Mesenchymal stem cell (in vitro differentiated cells and primary cell): ENCODE measurements at regions not wholly inside any gene's neighbourhood (a gene's known extent, or its start where the extent isn't known, plus 50 kb on each side); places are given as distances from the start of the nearest gene placed in this dataset.

Source experiments
- DNase-seq: peaks from one replicate; pipeline ENCODE4 v3.0.0-alpha.2; 2013
- H2AFZ ChIP-seq: one replicate; pipeline ENCODE4 v1.6.1; 2013; ENCODE audit warnings: low read depth, mild to moderate bottlenecking, control low read depth, inconsistent platforms, low read length, moderate library complexity
- H2AK5ac ChIP-seq: 2 replicates; pipeline ENCODE4 v1.6.1; 2013; ENCODE audit warnings: low read length, moderate library complexity, mild to moderate bottlenecking, inconsistent platforms; ENCODE audit not compliant: severe bottlenecking
- H2BK120ac ChIP-seq: one replicate; pipeline ENCODE4 v1.6.1; 2013; ENCODE audit warnings: low read depth, mild to moderate bottlenecking, inconsistent platforms, low read length, moderate library complexity
- H2BK12ac ChIP-seq, 2 experiments: one replicate each; pipeline ENCODE4 v1.6.1; 2013; ENCODE audit warnings: inconsistent platforms in 2 of 2, low read length in 2 of 2, mild to moderate bottlenecking in 2 of 2, moderate library complexity in 2 of 2, control low read depth in 1 of 2
- H2BK15ac ChIP-seq: one replicate; pipeline ENCODE4 v1.6.1; 2013; ENCODE audit warnings: mild to moderate bottlenecking, low read depth, inconsistent platforms; ENCODE audit not compliant: poor library complexity, severe bottlenecking
- H2BK5ac ChIP-seq: 2 replicates; pipeline ENCODE4 v1.6.1; 2013; ENCODE audit warnings: low read depth, mild to moderate bottlenecking, low read length, control low read depth, inconsistent platforms; ENCODE audit not compliant: poor library complexity, severe bottlenecking
- H3K14ac ChIP-seq, 2 experiments: one replicate each; pipeline ENCODE4 v1.6.1; 2013; ENCODE audit warnings: inconsistent platforms in 2 of 2, low read length in 2 of 2, control low read depth in 1 of 2, mild to moderate bottlenecking in 1 of 2, moderate library complexity in 1 of 2
- H3K18ac ChIP-seq, 2 experiments: one replicate each; pipeline ENCODE4 v1.6.1; 2013; ENCODE audit warnings: inconsistent platforms in 2 of 2, low read length in 2 of 2, control low read depth in 1 of 2, low read depth in 1 of 2, mild to moderate bottlenecking in 1 of 2
- H3K23ac ChIP-seq, 2 experiments: one replicate each; pipeline ENCODE4 v1.6.1; 2013; ENCODE audit warnings: inconsistent platforms in 2 of 2, low read length in 2 of 2, mild to moderate bottlenecking in 2 of 2, moderate library complexity in 2 of 2, control low read depth in 1 of 2
- H3K27ac ChIP-seq: 2 replicates; pipeline ENCODE4 v1.5.1; 2013; ENCODE audit warnings: mild to moderate bottlenecking, moderate library complexity, low read length, control low read depth, inconsistent platforms; ENCODE audit not compliant: poor library complexity, severe bottlenecking
- H3K27me3 ChIP-seq, 2 experiments: 2 replicates each; pipeline versions ENCODE4 v1.6.1 to v1.7.0; 2013; ENCODE audit warnings: low read length in 2 of 2, mild to moderate bottlenecking in 2 of 2, moderate library complexity in 2 of 2, control low read depth in 1 of 2, inconsistent platforms in 1 of 2; ENCODE audit not compliant: control insufficient read depth in 1 of 2, insufficient read depth in 1 of 2
- H3K36me3 ChIP-seq, 2 experiments: 2 replicates each; pipeline versions ENCODE4 v1.6.1 to v1.7.0; 2013; ENCODE audit warnings: low read length in 2 of 2, control low read depth in 1 of 2, inconsistent platforms in 1 of 2, low read depth in 1 of 2, mild to moderate bottlenecking in 1 of 2; ENCODE audit not compliant: insufficient read depth in 2 of 2, control insufficient read depth in 1 of 2
- H3K4ac ChIP-seq, 2 experiments: one replicate each; pipeline ENCODE4 v1.6.1; 2013; ENCODE audit warnings: inconsistent platforms in 2 of 2, low read length in 2 of 2, mild to moderate bottlenecking in 2 of 2, moderate library complexity in 2 of 2, control low read depth in 1 of 2, low read depth in 1 of 2
- H3K4me1 ChIP-seq: 2 replicates; pipeline ENCODE4 v1.6.1; 2013; ENCODE audit warnings: low read depth, low read length, control low read depth; ENCODE audit not compliant: control insufficient read depth, insufficient read depth
- H3K4me2 ChIP-seq: 2 replicates; pipeline ENCODE4 v1.6.1; 2013; ENCODE audit warnings: low read length, mild to moderate bottlenecking, inconsistent platforms; ENCODE audit not compliant: poor library complexity, severe bottlenecking
- H3K4me3 ChIP-seq, 2 experiments: 2 replicates each; pipeline versions ENCODE4 v1.5.1 to v1.7.0; 2013; ENCODE audit warnings: low read length in 2 of 2, mild to moderate bottlenecking in 2 of 2, control low read depth in 1 of 2, low read depth in 1 of 2; ENCODE audit not compliant: insufficient read depth in 1 of 2
- H3K79me1 ChIP-seq: replicated peaks from 2 replicates; pipeline ENCODE4 v1.6.1; 2013; ENCODE audit warnings: mild to moderate bottlenecking, control low read depth, low read length, inconsistent platforms; ENCODE audit not compliant: poor library complexity, severe bottlenecking
- H3K9ac ChIP-seq: 2 replicates; pipeline ENCODE4 v1.7.0; 2013; ENCODE audit warnings: mild to moderate bottlenecking, low read length, moderate library complexity
- H3K9me3 ChIP-seq: 2 replicates; pipeline ENCODE4 v1.7.0; 2013; ENCODE audit warnings: mild to moderate bottlenecking, low read length; ENCODE audit not compliant: control insufficient read depth
- H4K8ac ChIP-seq: one replicate; pipeline ENCODE4 v1.6.1; 2013; ENCODE audit warnings: inconsistent platforms, mild to moderate bottlenecking, low read length, moderate library complexity
- H4K91ac ChIP-seq: one replicate; pipeline ENCODE4 v1.6.1; 2013; ENCODE audit warnings: mild to moderate bottlenecking, low read length, inconsistent platforms
- WGBS: methylation state at CpG from one replicate; pipeline ENCODE4 v1.1.7; 2013; ENCODE audit warnings: mixed read lengths; 5-methylcytosine and 5-hydroxymethylcytosine counted together

DNA sequence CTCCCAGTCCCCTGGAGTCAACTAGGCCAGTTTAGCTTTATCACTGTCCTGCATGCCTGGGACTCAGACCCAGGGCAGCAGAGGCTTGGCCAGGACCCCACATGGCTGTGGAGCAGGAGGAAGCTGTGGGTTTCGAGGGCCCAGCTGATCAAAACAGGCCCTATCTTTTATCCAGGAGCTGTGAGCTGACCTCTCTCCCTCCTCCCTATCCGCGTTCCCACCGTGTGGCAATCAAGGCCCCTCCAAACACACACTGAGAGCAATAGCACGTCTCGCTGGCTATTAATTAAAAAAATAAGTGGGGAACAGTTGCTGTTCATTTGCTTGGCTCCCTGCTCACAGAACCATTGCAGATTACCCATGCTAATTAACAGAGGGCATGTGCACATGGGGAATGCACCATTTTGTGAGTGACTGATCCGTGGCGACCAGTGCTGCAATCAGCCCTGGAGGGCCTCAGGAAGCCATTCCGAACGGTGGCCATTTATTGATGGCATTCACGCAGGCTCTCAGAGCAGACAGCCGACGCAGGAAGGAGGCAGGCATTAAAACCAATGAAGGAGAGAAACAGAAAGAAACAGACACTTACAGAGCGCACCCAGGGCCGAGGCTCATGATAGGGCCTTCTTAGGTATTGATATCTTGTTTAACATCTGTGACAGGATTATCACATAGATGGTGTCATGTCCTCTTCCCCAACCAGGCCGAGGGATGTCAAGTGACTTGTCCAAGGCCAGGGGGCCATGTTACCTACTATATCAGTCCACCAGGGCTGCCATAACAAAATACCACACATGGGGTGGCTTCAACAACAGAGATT, 157.1 kb downstream of the KATNIP start:
- 92% methylated on average over 13 of the region's 16 CpGs for WGBS
- H2BK12ac ChIP-seq, result no peak overlapping the region

DNA sequence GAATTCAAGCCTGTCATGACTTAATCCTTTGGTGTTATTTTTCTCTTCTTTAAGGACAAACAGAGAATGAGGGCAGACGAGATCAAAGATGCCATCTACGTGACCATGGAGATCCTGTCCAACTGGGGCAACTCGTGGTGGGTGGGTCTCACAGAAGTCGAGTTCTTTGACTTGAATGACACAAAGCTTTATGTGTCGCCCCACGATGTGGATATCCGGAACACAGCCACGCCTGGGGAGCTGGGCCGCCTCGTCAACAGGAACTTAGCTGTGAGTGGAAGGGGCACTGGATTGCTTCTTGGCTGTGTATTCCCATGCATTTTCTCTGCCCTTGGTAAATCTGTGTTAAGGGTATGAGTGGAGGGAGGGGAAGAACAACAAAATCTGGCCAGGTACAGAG, 158.7 kb downstream of the KATNIP start:
- Histone ChIP-seq H3K4me2 (no peak overlapping the region), H4K91ac (no peak overlapping the region), H2AFZ (no peak overlapping the region), H2BK120ac (no peak overlapping the region), H3K27ac (no peak overlapping the region), H3K9ac (no peak overlapping the region), H3K4me1 (peaks cover 4% of the 10 kb centered on the region), H3K18ac (no peak overlapping the region), H3K23ac (no peak overlapping the region), H3K4ac (no peak overlapping the region), H2BK12ac (no peak overlapping the region), H3K4me3 (no peak overlapping the region), H3K9me3 (no peaks in the 10 kb centered on the region), H3K36me3 (peaks cover 42 to 45% of the 10 kb centered on the region in 2 experiments), H3K27me3 (no peaks in the 10 kb centered on the region), H2BK15ac (no peak overlapping the region), H2BK5ac (no peak overlapping the region), H4K8ac (no peak overlapping the region), H3K79me1 (no peaks in the 10 kb centered on the region), H3K14ac (no peak overlapping the region), H2AK5ac (no peak overlapping the region)
- WGBS, result 93% methylated on average over 10 of the region's 10 CpGs
- DNase-seq, result no peak

More for the DNA sequence above, 157.1 kb downstream of the KATNIP start:
- H2AFZ ChIP-seq, result no peak overlapping the region
- no peak overlapping the region for H3K4me3 ChIP-seq
- H3K27ac ChIP-seq, result no peak overlapping the region
- no peak overlapping the region for H3K9ac ChIP-seq
- no peaks in the 10 kb centered on the region for H3K9me3 ChIP-seq
- no peaks in the 10 kb centered on the region for H3K79me1 ChIP-seq
- no peak overlapping the region for H2BK5ac ChIP-seq
- no peak overlapping the region for H3K4ac ChIP-seq
- H4K91ac ChIP-seq, result no peak overlapping the region
- peaks cover 37 to 47% of the 10 kb centered on the region in 2 experiments for H3K36me3 ChIP-seq
- DNase-seq, result no peak
- no peak overlapping the region for H3K4me2 ChIP-seq
- H3K23ac ChIP-seq, result no peak overlapping the region
- no peak overlapping the region for H2BK15ac ChIP-seq
- H2AK5ac ChIP-seq, result no peak overlapping the region
- H3K18ac ChIP-seq, result no peak overlapping the region
- H3K27me3 ChIP-seq, result no peaks in the 10 kb centered on the region
- no peak overlapping the region for H4K8ac ChIP-seq
- no peak overlapping the region for H3K14ac ChIP-seq
- no peak overlapping the region for H2BK120ac ChIP-seq
- peaks cover 3% of the 10 kb centered on the region for H3K4me1 ChIP-seq

DNA sequence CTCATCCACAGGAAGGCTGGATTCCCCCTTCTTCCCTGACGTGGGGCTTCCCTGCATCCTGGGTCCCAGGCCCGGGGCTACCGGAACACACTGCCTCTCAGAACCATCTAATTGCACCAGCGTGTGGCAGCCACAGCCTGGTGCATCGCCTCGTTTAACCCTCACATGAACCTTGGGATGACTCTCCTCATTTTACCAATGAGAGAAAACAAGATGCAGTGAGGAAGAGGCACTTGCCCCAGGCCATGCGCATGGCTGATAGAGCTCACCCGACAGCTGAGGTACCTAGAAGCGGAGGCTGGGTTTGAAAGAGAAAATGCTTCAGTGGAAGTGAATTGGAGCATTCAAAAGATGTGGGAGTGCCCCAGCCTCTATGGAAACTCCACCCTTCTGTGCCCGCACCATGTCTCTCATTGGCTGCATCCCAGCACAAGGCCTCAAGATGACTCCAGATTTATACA, 162.3 kb downstream of the KATNIP start:
- WGBS, result 83% methylated on average over 9 of the region's 10 CpGs
- H3K9me3 ChIP-seq, result no peaks in the 10 kb centered on the region
- H2AK5ac ChIP-seq, result no peak overlapping the region
- no peak overlapping the region for H3K14ac ChIP-seq
- no peak overlapping the region for H3K27ac ChIP-seq
- H3K4me3 ChIP-seq, result no peak overlapping the region
- H3K4ac ChIP-seq, result no peak overlapping the region
- no peak overlapping the region for H2BK12ac ChIP-seq
- no peak overlapping the region for H4K91ac ChIP-seq
- DNase-seq, result no peak
- H2AFZ ChIP-seq, result no peak overlapping the region
- H3K4me2 ChIP-seq, result no peak overlapping the region
- H3K27me3 ChIP-seq, result no peaks in the 10 kb centered on the region
- H3K4me1 ChIP-seq, result peaks cover 4% of the 10 kb centered on the region
- H2BK5ac ChIP-seq, result no peak overlapping the region
- no peak overlapping the region for H3K9ac ChIP-seq
- no peak overlapping the region for H3K23ac ChIP-seq
- H4K8ac ChIP-seq, result no peak overlapping the region
- H3K18ac ChIP-seq, result no peak overlapping the region
- peaks cover 27 to 29% of the 10 kb centered on the region in 2 experiments for H3K36me3 ChIP-seq
- H3K79me1 ChIP-seq, result peaks cover 1% of the 10 kb centered on the region
- no peak overlapping the region for H2BK15ac ChIP-seq
- no peak overlapping the region for H2BK120ac ChIP-seq

DNA sequence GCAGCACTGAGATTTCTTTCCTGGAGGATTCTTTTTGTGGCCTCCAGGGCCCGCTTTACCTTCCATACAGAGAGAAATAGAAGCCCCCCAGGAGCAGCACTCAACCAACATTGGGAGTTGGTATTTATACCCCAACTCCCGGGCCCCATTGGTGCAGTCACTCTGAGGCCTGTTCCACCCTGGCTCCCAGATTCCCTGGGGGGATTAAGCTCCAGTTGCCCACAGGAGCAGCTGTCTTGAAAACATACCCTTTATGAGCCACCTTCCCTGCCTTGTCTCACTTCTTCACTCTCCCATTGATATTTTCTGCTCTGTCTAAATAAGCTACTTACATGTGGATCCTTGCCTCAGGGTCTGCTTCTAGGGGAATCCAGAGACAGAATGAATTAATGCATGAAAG, 167.8 kb downstream of the KATNIP start:
- Histone ChIP-seq H3K4me2 (no peak overlapping the region), H3K14ac (no peak overlapping the region), H3K79me1 (peaks cover 1% of the 10 kb centered on the region), H3K4me1 (peaks cover 4% of the 10 kb centered on the region), H4K8ac (no peak overlapping the region), H2BK5ac (no peak overlapping the region), H2AK5ac (no peak overlapping the region), H3K4ac (no peak overlapping the region), H3K9ac (no peak overlapping the region), H3K4me3 (no peak overlapping the region), H4K91ac (no peak overlapping the region), H2BK15ac (no peak overlapping the region), H2AFZ (no peak overlapping the region), H3K27me3 (no peaks in the 10 kb centered on the region), H2BK12ac (no peak overlapping the region), H3K9me3 (no peaks in the 10 kb centered on the region), H3K27ac (no peak overlapping the region), H3K23ac (no peak overlapping the region), H3K36me3 (peaks cover 10 to 20% of the 10 kb centered on the region in 2 experiments), H3K18ac (no peak overlapping the region), H2BK120ac (no peak overlapping the region)
- no peak for DNase-seq
- WGBS, result 90% methylated on average over 2 of the region's 2 CpGs
